Upper lobe of left lung (tissue), 6 donors: ENCODE measurements at regions not wholly inside any gene's neighbourhood (a gene's known extent, or its start where the extent isn't known, plus 50 kb on each side); places are given as distances from the start of the nearest gene placed in this dataset.

ENCODE experiments used
- ATAC-seq, 2 donors: fragments of 200-7000 bp; cut with Tn5 transposase; one replicate each; pipeline ENCODE4 v1.9.1; 2022; ENCODE audit warnings: mild to moderate bottlenecking in 2 of 2, moderate library complexity in 2 of 2; ENCODE audit not compliant: low FRiP score in 2 of 2
- DNase-seq, 2 donors: peaks; one replicate each; pipeline ENCODE4 v3.0.0-alpha.2; 2019 to 2020
- H3K27ac ChIP-seq, 4 donors: fragments of 200-600 bp; sonication (generic); one replicate each; pipeline ENCODE4 v1.5.1; 2016 to 2019
- H3K27me3 ChIP-seq, 4 donors: fragments of 200-600 bp; sonication (generic); one replicate each; pipeline ENCODE4 v1.5.1; 2017 to 2019
- H3K36me3 ChIP-seq, 4 donors: fragments of 200-600 bp; sonication (generic); one replicate each; pipeline ENCODE4 v1.5.1; 2016 to 2019
- H3K4me1 ChIP-seq, 4 donors: fragments of 200-600 bp; sonication (generic); one replicate each; pipeline ENCODE4 v1.5.1; 2018 to 2019
- H3K4me3 ChIP-seq, 4 donors: fragments of 200-600 bp; sonication (generic); one replicate each; pipeline ENCODE4 v1.5.1; 2017 to 2019; ENCODE audit warnings: mild to moderate bottlenecking in 2 of 4, moderate library complexity in 1 of 4
- H3K9me3 ChIP-seq, 4 donors: fragments of 200-600 bp; sonication (generic); one replicate each; pipeline ENCODE4 v1.5.1; 2018 to 2019
- EP300 ChIP-seq, 4 donors: sonication (generic); formaldehyde crosslinking; IDR thresholded peaks; one replicate each; pipeline ENCODE4 v1.5.1; 2017; ENCODE audit warnings: antibody characterized with exemption in 4 of 4, control low read depth in 2 of 4
- POLR2A ChIP-seq, 4 donors: fragments of 450-650 bp; IDR thresholded peaks; one replicate each; pipeline ENCODE4 v1.5.1; 2016 to 2017; ENCODE audit warnings: antibody characterized with exemption in 4 of 4, mild to moderate bottlenecking in 2 of 4
- POLR2AphosphoS5 ChIP-seq, 2 donors: sonication (generic); formaldehyde crosslinking; IDR thresholded peaks; one replicate each; pipeline ENCODE4 v1.5.1; 2017; ENCODE audit warnings: antibody characterized with exemption in 2 of 2
- WGBS, 2 donors: methylation state at CpG; one replicate each; pipeline ENCODE4 v1.1.5; 2017 to 2018; 5-methylcytosine and 5-hydroxymethylcytosine counted together
- TF ChIP-seq, protein P1 (sequence below), 6 experiments: fragments of 450-650 bp in 4 of 6; fragments of 200-600 bp in 2 of 6; sonication (generic) in 2 of 6; IDR thresholded peaks; one replicate each; pipeline ENCODE4 v1.5.1; 2016 to 2019; ENCODE audit warnings: antibody characterized with exemption in 6 of 6
- donor health status: DM: no; HTN: no; CAD: no; lungs with moderate emphysema.
- donor health status: DM: no; HTN: yes; CAD: no; lungs with severe emphysema.

DNA sequence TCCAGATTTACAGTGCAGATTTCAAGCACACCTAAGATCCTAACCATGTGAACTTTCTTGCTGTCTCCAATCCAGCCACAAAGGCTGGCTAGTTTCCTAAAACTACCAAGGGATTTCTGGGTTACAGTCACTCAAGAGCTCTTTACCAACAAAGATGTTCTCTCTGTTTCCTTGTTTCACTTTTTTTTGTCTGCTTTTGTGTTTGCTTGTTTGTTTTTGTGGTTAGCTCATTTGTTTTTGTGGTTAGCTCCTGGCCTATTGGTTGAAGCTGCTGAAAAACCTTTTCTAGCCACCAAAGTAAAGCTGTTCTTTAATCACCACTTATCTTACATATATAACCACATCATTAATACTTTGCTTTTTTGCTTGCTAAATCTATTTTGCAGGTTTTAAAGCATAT lies 642.5 kb upstream of the GALNTL6 start:
- no peak for ATAC-seq
- no peak overlapping the region for H3K27ac ChIP-seq

DNA sequence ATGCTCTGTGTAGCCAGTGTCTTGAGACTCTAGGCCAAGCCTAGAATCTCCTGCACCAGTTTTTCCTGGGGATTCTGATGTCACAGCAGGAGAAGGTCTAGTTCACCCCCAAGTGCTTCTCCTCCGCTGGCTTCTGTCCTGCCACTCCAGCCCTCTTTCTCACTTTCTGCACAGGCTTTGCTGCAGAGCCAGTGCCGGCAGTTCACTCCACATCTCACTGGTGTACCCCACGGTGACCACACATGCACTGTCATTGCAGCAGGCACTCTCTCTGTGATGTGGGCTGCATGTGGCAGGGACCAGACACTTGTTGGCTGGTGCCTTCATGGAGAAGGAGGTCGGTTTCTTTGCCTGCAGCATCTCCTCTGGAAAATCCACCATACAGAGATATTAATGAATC lies 643.8 kb upstream of the GALNTL6 start:
- Histone ChIP-seq H3K36me3 (no peaks in the 10 kb centered on the region), H3K27me3 (no peaks in the 10 kb centered on the region), H3K27ac (no peak overlapping the region), H3K4me3 (no peak overlapping the region), H3K9me3 (peaks cover 0 to 6% (median 0%) of the 10 kb centered on the region in 4 donors), H3K4me1 (no peaks in the 10 kb centered on the region)
- ATAC-seq (no peak), DNase-seq (no peak)
- no peak for TF ChIP-seq EP300 (IDR thresholded peaks at IDR 0.05)
- TF ChIP-seq, protein P1, sequence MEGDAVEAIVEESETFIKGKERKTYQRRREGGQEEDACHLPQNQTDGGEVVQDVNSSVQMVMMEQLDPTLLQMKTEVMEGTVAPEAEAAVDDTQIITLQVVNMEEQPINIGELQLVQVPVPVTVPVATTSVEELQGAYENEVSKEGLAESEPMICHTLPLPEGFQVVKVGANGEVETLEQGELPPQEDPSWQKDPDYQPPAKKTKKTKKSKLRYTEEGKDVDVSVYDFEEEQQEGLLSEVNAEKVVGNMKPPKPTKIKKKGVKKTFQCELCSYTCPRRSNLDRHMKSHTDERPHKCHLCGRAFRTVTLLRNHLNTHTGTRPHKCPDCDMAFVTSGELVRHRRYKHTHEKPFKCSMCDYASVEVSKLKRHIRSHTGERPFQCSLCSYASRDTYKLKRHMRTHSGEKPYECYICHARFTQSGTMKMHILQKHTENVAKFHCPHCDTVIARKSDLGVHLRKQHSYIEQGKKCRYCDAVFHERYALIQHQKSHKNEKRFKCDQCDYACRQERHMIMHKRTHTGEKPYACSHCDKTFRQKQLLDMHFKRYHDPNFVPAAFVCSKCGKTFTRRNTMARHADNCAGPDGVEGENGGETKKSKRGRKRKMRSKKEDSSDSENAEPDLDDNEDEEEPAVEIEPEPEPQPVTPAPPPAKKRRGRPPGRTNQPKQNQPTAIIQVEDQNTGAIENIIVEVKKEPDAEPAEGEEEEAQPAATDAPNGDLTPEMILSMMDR (IDR thresholded peaks at IDR 0.05), result no peak
- no peak for TF ChIP-seq POLR2AphosphoS5 (IDR thresholded peaks at IDR 0.05)
- TF ChIP-seq POLR2A (IDR thresholded peaks at IDR 0.05), result no peak
- 68 to 84% methylated on average over 4 of the region's 4 CpGs for WGBS, 2 donors

More for the DNA sequence above, 642.5 kb upstream of the GALNTL6 start:
- H3K9me3 ChIP-seq, result peaks cover 0 to 6% (median 0%) of the 10 kb centered on the region in 4 donors
- no peaks in the 10 kb centered on the region for H3K4me1 ChIP-seq
- no peak overlapping the region for H3K4me3 ChIP-seq
- no peaks in the 10 kb centered on the region for H3K27me3 ChIP-seq
- TF ChIP-seq POLR2A (IDR thresholded peaks at IDR 0.05), result no peak
- TF ChIP-seq, protein P1 (IDR thresholded peaks at IDR 0.05), result no peak
- TF ChIP-seq EP300 (IDR thresholded peaks at IDR 0.05), result no peak
- H3K36me3 ChIP-seq, result no peaks in the 10 kb centered on the region
- DNase-seq, result no peak

DNA sequence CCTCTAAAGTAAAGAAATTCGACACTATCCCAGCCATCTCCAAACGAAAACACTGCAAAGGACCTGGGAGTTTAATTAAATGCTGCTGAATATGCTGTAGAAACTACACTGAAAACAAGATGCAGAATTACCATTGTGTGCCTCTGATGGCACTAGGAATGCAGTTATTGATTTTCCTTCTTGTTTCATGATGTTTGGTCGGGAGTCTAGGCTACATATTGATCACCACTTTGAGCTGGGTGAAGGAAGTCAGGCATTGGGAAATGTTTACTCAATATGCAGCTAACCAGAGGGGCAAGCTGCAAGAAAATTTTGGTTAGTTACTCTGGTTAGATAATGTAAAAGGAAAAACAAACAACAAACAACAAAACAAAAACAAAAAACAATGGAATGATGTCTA lies 650.7 kb upstream of the GALNTL6 start:
- no peak overlapping the region for H3K4me3 ChIP-seq
- H3K4me1 ChIP-seq, result no peaks in the 10 kb centered on the region
- TF ChIP-seq POLR2A (IDR thresholded peaks at IDR 0.05) (no peak), POLR2AphosphoS5 (IDR thresholded peaks at IDR 0.05) (no peak), EP300 (IDR thresholded peaks at IDR 0.05) (no peak)
- TF ChIP-seq, protein P1 (IDR thresholded peaks at IDR 0.05), result no peak
- WGBS, 2 donors, result 58 to 73% methylated on average over 3 of the region's 3 CpGs
- DNase-seq (no peak), ATAC-seq (no peak)
- H3K27me3 ChIP-seq, result no peaks in the 10 kb centered on the region
- H3K36me3 ChIP-seq, result no peaks in the 10 kb centered on the region
- H3K27ac ChIP-seq, result no peak overlapping the region
- no peaks in the 10 kb centered on the region for H3K9me3 ChIP-seq

DNA sequence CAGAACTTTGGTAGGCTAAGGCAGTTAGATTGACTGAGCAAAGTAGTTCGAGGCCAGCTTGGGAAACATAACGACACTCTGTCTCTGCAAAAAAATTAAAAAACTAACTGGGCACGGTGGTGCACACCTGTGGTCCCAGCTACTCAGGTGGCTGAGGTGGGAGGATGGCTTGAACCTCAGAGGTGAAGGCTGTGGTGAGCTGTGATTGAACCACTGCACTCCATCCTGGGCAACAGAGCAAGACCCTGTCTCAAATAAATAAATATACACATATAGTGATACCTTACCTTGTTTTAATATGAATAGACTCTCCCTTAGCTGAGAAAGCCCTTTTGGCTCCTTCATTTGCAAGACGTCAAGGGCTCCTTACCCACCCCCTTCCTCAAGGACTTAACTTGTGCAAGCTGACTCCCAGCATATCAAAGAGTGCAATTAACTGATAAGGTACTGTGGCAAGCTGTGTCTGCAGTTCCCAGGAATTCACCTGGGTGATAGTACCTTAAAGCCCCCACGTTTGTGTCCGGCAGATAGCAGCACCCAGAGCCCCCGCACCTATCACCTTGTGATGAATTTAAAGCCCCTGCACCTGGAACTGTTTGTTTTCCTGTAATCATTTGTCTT lies 655.6 kb upstream of the GALNTL6 start:
- peak in 1 of 2 donors; percentile 40 for DNase-seq

More for the DNA sequence above, 655.6 kb upstream of the GALNTL6 start:
- no peak for ATAC-seq
- TF ChIP-seq POLR2A (IDR thresholded peaks at IDR 0.05), result no peak
- TF ChIP-seq, protein P1 (IDR thresholded peaks at IDR 0.05), result no peak
- no peak for TF ChIP-seq POLR2AphosphoS5 (IDR thresholded peaks at IDR 0.05)
- TF ChIP-seq EP300 (IDR thresholded peaks at IDR 0.05), result no peak
- no peak overlapping the region for H3K27ac ChIP-seq
- no peaks in the 10 kb centered on the region for H3K27me3 ChIP-seq
- 48 to 57% methylated on average over 7 of the region's 7 CpGs for WGBS, 2 donors
- no peak overlapping the region for H3K4me3 ChIP-seq
- no peaks in the 10 kb centered on the region for H3K36me3 ChIP-seq
- H3K4me1 ChIP-seq, result no peaks in the 10 kb centered on the region
- H3K9me3 ChIP-seq, result no peaks in the 10 kb centered on the region
